Heart right ventricle (tissue), 16 donors: ENCODE measurements at regions not wholly inside any gene's neighbourhood (a gene's known extent, or its start where the extent isn't known, plus 50 kb on each side); places are given as distances from the start of the nearest gene placed in this dataset.

Experiments
- ATAC-seq, 8 donors: fragments of 200-7000 bp; cut with Tn5 transposase; one replicate each; pipeline ENCODE4 v1.9.1; 2020; ENCODE audit warnings: mild to moderate bottlenecking in 8 of 8, moderate library complexity in 8 of 8, moderate number of reproducible peaks in 1 of 8
- DNase-seq, 2 donors: peaks; one replicate each; pipeline ENCODE4 v3.0.0-alpha.2; 2020
- H3K27ac ChIP-seq, 10 donors: fragments of 200-600 bp; sonication (generic) in 2 of 10; one replicate each; pipeline versions ENCODE4 v1.5.0 to v1.8.0; 2020 to 2022; ENCODE audit warnings: mild to moderate bottlenecking in 3 of 10
- H3K27me3 ChIP-seq, 7 donors: fragments of 200-600 bp; one replicate each; pipeline ENCODE4 v1.8.0; 2021 to 2022; ENCODE audit warnings: mild to moderate bottlenecking in 2 of 7
- H3K36me3 ChIP-seq, 9 donors: fragments of 200-600 bp; sonication (generic) in 1 of 9; one replicate each; pipeline versions ENCODE4 v1.5.0 to v1.8.0; 2020 to 2022; ENCODE audit warnings: mild to moderate bottlenecking in 2 of 9
- H3K4me1 ChIP-seq, 9 donors: fragments of 200-600 bp; sonication (generic) in 1 of 9; one replicate each; pipeline versions ENCODE4 v1.5.0 to v1.8.0; 2020 to 2022; ENCODE audit warnings: mild to moderate bottlenecking in 4 of 9
- H3K4me3 ChIP-seq, 10 donors: fragments of 200-600 bp; sonication (generic) in 2 of 10; one replicate each; pipeline versions ENCODE4 v1.5.0 to v1.8.0; 2020 to 2022; ENCODE audit warnings: mild to moderate bottlenecking in 7 of 10, moderate library complexity in 2 of 10
- H3K9me3 ChIP-seq, 11 donors: fragments of 200-600 bp in 10 of 11; sonication (generic) in 2 of 11; one replicate each; pipeline versions ENCODE4 v1.5.0 to v1.8.0; 2013 to 2022; ENCODE audit warnings: mild to moderate bottlenecking in 2 of 11, control low read depth in 1 of 11, moderate library complexity in 1 of 11
- WGBS, 2 donors: extraction: QIAGEN DNeasy Blood & Tissue Kit; methylation state at CpG; one replicate each; pipeline ENCODE4 v1.1.7; 2013; ENCODE audit warnings: inconsistent platforms in 1 of 2; 5-methylcytosine and 5-hydroxymethylcytosine counted together
- intact Hi-C, 10 donors: fragments of 100-400 bp; cut with DNase I; formaldehyde crosslinking; loops; one replicate each; pipeline versions ENCODE4 v1.11.1 to v1.14.2; 2022
- TF ChIP-seq, protein P1 (sequence below), 9 donors: fragments of 200-600 bp; sonication (generic) in 2 of 9; IDR thresholded peaks; one replicate each; pipeline versions ENCODE4 v1.5.0 to v1.8.0; 2021 to 2022; ENCODE audit warnings: antibody characterized with exemption in 9 of 9, mild to moderate bottlenecking in 5 of 9, moderate library complexity in 1 of 9
- donor health status: Arrhythmogenic right ventricular cardiomyopathy.
- donor health status: ischemic (EF 13 %, LVEDD 7.1; RV severe dilation, severe dysfunction).
- donor health status: healthy with polysubstance abuse.
- donor health status: DM: no; HTN: yes; CAD: no.
- donor health status: DM: no; HTN: no; CAD: no.
- donor health status: ischemic (EF 25% LVEDD 6.9; RV normal size, moderate dysfunction).
- donor health status: ischemic (EF 25% LVEDD 5.7; RV mildly dilated, moderate dysfunction).
- donor health status: healthy.
- donor health status: DM: yes; HTN: yes; CAD: no.
- donor health status: Ischemic cardiomyopathy.
- donor health status: ischemic (EF 35%, LVEDD 5.7; RV mildly dilated, moderate dysfunction).
- donor health status: nonischemic (EF 11% LVEDD 7.7; RV severe dilation, severe dysfunction).
- donor health status: DM: yes; HTN: yes; CAD: no.
- donor health status: PGD.
- donor health status: ischemic (EF 29% LVEDD 5.4; RV normal size, mild dysfunction).
- donor health status: nonischemic (EF 23%, LVEDD 6.1; RV moderate dilation, normal function).

DNA sequence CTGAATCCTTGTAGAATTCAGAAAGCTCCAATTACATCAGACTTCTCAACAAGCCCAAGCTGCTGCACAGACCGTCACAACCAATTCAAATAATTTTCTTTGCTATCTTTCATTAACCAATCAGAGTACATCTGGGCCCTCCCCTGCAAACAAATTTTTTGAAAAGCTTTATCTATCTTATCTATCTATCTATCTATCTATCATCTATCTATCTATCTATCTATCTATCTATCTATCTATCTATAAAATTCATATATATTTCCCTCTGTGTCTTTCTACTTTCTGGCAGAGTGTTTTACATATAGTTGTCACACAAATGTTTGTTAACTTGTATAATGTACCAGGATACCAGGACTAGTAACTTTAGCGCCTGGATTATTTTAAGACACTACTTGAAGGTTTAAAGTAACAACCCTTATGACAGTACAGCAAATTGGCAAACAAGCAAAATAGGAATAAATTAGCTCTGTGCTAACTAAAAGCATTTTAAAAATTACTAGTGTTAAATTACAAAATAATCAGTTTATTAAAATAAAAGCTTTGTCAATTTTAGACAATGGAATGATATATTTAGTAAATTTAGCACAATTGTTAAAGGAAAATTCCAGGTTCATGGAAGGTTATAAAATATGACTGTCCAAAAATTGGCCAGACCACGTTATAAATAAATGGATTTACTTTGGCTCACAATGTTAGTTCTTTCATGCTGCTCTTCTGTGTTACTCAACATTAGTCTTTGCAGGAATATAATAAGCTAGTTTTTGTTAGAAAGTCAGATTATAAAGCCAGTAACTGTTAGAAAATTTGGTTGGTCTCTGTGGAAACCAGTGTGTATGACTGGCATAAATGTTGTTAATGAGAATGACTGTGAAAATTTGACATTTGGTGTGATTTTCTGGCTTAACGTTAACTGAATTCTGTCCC lies 138.6 kb downstream of the SUCNR1 start:
- intact Hi-C loops: no loop called here
- Histone ChIP-seq H3K36me3 (no peaks in the 10 kb centered on the region), H3K27ac (no peak overlapping the region), H3K9me3 (no peaks in the 10 kb centered on the region), H3K27me3 (no peaks in the 10 kb centered on the region), H3K4me1 (no peaks in the 10 kb centered on the region), H3K4me3 (no peak overlapping the region)
- TF ChIP-seq, protein P1, sequence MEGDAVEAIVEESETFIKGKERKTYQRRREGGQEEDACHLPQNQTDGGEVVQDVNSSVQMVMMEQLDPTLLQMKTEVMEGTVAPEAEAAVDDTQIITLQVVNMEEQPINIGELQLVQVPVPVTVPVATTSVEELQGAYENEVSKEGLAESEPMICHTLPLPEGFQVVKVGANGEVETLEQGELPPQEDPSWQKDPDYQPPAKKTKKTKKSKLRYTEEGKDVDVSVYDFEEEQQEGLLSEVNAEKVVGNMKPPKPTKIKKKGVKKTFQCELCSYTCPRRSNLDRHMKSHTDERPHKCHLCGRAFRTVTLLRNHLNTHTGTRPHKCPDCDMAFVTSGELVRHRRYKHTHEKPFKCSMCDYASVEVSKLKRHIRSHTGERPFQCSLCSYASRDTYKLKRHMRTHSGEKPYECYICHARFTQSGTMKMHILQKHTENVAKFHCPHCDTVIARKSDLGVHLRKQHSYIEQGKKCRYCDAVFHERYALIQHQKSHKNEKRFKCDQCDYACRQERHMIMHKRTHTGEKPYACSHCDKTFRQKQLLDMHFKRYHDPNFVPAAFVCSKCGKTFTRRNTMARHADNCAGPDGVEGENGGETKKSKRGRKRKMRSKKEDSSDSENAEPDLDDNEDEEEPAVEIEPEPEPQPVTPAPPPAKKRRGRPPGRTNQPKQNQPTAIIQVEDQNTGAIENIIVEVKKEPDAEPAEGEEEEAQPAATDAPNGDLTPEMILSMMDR (IDR thresholded peaks at IDR 0.05): no peak
- DNase-seq (no peak), ATAC-seq (no peak)
- WGBS, 2 donors: 78 to 79% methylated on average over 4 of the region's 4 CpGs

DNA sequence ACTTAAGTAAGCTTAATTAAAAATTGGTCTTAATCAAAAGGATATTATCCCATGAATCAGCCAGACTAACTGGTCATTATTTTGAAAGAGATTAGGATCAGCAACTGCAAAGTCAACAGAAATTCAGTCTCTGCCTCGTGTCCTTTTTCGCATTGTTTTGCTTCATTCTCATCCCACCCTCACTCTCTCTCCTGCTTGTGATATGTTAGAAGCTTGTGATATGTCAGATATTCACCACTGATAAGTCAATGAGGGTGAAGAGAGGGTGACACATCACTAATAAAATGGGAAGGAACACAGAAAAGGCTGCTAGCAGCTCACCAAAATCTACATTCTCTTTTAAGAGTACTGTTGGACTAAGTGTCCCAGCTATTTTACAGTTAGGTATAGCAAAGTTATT lies 146.1 kb downstream of the SUCNR1 start:
- no peak overlapping the region for H3K27ac ChIP-seq
- no peaks in the 10 kb centered on the region for H3K9me3 ChIP-seq
- no peak overlapping the region for H3K4me3 ChIP-seq
- H3K36me3 ChIP-seq: no peaks in the 10 kb centered on the region
- no peaks in the 10 kb centered on the region for H3K27me3 ChIP-seq
- 56% methylated on average over 2 of the region's 2 CpGs for WGBS, 2 donors
- TF ChIP-seq, protein P1 (IDR thresholded peaks at IDR 0.05): no peak
- DNase-seq (no peak), ATAC-seq (no peak)
- H3K4me1 ChIP-seq: no peaks in the 10 kb centered on the region
- intact Hi-C loops: no loop called here

DNA sequence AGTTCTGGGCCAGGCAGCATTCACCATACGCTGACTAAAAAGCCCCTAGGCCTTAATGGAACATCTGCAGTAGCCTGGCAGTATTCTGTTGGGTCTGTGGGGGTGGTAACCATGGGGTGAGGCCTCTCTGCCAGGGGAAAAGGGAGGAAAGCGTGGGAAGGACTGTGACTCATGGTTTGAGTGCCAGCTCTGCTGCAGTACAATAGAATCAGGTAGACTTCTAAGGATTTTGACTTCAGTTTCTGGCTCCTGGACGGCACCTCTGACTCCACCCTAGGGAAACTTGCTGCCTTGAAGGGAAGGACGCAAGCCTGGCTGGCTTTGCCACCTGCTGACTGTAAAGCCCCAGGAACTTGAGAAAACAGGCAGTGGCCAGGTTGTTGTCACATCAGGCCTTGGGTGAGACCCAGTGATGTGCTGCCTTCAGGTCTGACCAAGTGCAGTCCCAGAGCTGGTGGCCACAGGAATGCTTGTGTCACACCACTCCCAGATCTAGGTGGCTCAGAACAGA lies 148.6 kb downstream of the SUCNR1 start:
- ATAC-seq (no peak), DNase-seq (no peak)
- Histone ChIP-seq H3K27me3 (no peaks in the 10 kb centered on the region), H3K9me3 (no peaks in the 10 kb centered on the region), H3K27ac (no peak overlapping the region), H3K36me3 (no peaks in the 10 kb centered on the region), H3K4me3 (no peak overlapping the region), H3K4me1 (no peaks in the 10 kb centered on the region)
- intact Hi-C loops: no loop called here
- WGBS, 2 donors: 81 to 89% methylated on average over 4 of the region's 4 CpGs
- TF ChIP-seq, protein P1 (IDR thresholded peaks at IDR 0.05): no peak

DNA sequence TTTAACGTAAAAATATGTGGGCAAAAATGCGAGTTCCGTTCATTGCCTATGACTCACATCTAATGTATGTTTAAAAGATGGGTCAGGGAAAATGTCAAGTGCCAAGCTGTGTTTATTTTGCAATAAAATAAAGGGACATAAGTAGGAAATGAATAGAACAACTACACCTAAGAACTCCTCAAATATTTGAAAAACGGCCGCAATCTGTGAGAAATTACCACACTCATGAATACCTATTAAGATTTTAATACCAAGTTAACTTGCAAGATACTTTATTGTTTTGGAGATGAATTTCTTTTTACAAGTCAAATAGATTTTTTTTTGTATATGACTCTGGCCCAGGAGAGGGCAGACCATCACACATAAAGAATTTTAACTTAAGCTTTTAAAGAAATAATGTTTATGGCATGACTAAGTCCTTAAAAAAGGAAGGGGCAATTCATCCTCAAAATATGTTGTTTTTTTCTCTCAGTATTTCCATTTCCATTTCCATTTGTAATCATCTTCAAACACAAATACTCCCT lies 152.7 kb downstream of the SUCNR1 start:
- Histone ChIP-seq H3K4me3 (no peak overlapping the region), H3K27ac (no peak overlapping the region), H3K4me1 (no peaks in the 10 kb centered on the region), H3K27me3 (no peaks in the 10 kb centered on the region), H3K9me3 (no peaks in the 10 kb centered on the region), H3K36me3 (no peaks in the 10 kb centered on the region)
- 82 to 88% methylated on average over 5 of the region's 5 CpGs for WGBS, 2 donors
- intact Hi-C loops: no loop called here
- TF ChIP-seq, protein P1 (IDR thresholded peaks at IDR 0.05): peak in 4 of 9 donors; percentile 12 to 26 (median 16)
- DNase-seq (no peak), ATAC-seq (no peak)
